H9 (cell line): ENCODE measurements at regions not wholly inside any gene's neighbourhood (a gene's known extent, or its start where the extent isn't known, plus 50 kb on each side); places are given as distances from the start of the nearest gene placed in this dataset.

ENCODE experiments used
- DNase-seq: peaks from one replicate; pipeline ENCODE4 v3.0.0-alpha.2; 2017
- H2AFZ ChIP-seq: one replicate; pipeline ENCODE4 v1.6.1; 2013; ENCODE audit warnings: mild to moderate bottlenecking, low read length, control low read depth, moderate library complexity
- H2AK5ac ChIP-seq: 2 replicates; pipeline ENCODE4 v1.6.1; 2013; ENCODE audit warnings: low read length, control low read depth, mixed read lengths; ENCODE audit not compliant: insufficient read length
- H2BK120ac ChIP-seq: one replicate; pipeline ENCODE4 v1.6.1; 2013; ENCODE audit warnings: low read depth, mild to moderate bottlenecking, low read length, control low read depth, inconsistent platforms; ENCODE audit not compliant: poor library complexity, severe bottlenecking
- H2BK12ac ChIP-seq: 2 replicates; pipeline ENCODE4 v1.6.1; 2013; ENCODE audit warnings: low read length, control low read depth, mixed read lengths, low read depth; ENCODE audit not compliant: insufficient read length
- H2BK15ac ChIP-seq: 2 replicates; pipeline ENCODE4 v1.6.1; 2013; ENCODE audit warnings: low read depth, low read length, control low read depth
- H2BK20ac ChIP-seq: one replicate; pipeline ENCODE4 v1.6.1; 2013; ENCODE audit warnings: low read depth, mild to moderate bottlenecking, low read length, control low read depth, inconsistent platforms; ENCODE audit not compliant: poor library complexity, severe bottlenecking
- H2BK5ac ChIP-seq: 2 replicates; pipeline ENCODE4 v1.6.1; 2013; ENCODE audit warnings: low read length, control low read depth, mixed read lengths; ENCODE audit not compliant: insufficient read length
- H3K14ac ChIP-seq: 2 replicates; pipeline ENCODE4 v1.6.1; 2013; ENCODE audit warnings: low read length, control low read depth; ENCODE audit not compliant: insufficient read depth
- H3K18ac ChIP-seq: 2 replicates; pipeline ENCODE4 v1.6.1; 2013; ENCODE audit warnings: low read depth, mild to moderate bottlenecking, mixed read lengths, low read length, control low read depth; ENCODE audit not compliant: insufficient read length
- H3K23ac ChIP-seq: 2 replicates; pipeline ENCODE4 v1.6.1; 2013; ENCODE audit warnings: low read length, control low read depth, mixed read lengths, low read depth; ENCODE audit not compliant: insufficient read length
- H3K23me2 ChIP-seq: 2 replicates; pipeline ENCODE4 v1.6.1; 2013; ENCODE audit warnings: low read depth, mild to moderate bottlenecking, mixed read lengths, low read length, control low read depth; ENCODE audit not compliant: insufficient read length, poor library complexity, severe bottlenecking
- H3K27ac ChIP-seq: 2 replicates; pipeline ENCODE4 v1.5.1; 2013; ENCODE audit warnings: low read length, control low read depth, mixed read lengths, low read depth; ENCODE audit not compliant: insufficient read length
- H3K27me3 ChIP-seq: 2 replicates; pipeline ENCODE4 v1.6.1; 2013; ENCODE audit warnings: low read length, control low read depth, inconsistent platforms; ENCODE audit not compliant: insufficient read depth
- H3K4ac ChIP-seq: 2 replicates; pipeline ENCODE4 v1.6.1; 2013; ENCODE audit warnings: low read depth, mild to moderate bottlenecking, control low read depth, inconsistent platforms, low read length, moderate library complexity
- H3K4me1 ChIP-seq: 2 replicates; pipeline ENCODE4 v1.6.1; 2013; ENCODE audit warnings: low read length, control low read depth, inconsistent platforms; ENCODE audit not compliant: insufficient read depth
- H3K4me2 ChIP-seq: 2 replicates; pipeline ENCODE4 v1.6.1; 2013; ENCODE audit warnings: low read length, control low read depth, mixed read lengths; ENCODE audit not compliant: insufficient read length, insufficient read depth
- H3K56ac ChIP-seq: 2 replicates; pipeline ENCODE4 v1.6.1; 2013; ENCODE audit warnings: low read depth, mild to moderate bottlenecking, mixed read lengths, low read length, control low read depth; ENCODE audit not compliant: insufficient read length
- H3K79me1 ChIP-seq: 2 replicates; pipeline ENCODE4 v1.6.1; 2013; ENCODE audit warnings: low read depth, mild to moderate bottlenecking, moderate library complexity, low read length, control low read depth, inconsistent platforms; ENCODE audit not compliant: insufficient read depth, poor library complexity, severe bottlenecking
- H3K79me2 ChIP-seq: 2 replicates; pipeline ENCODE4 v1.6.1; 2013; ENCODE audit warnings: low read length, control low read depth, inconsistent platforms; ENCODE audit not compliant: insufficient read depth
- H3K9ac ChIP-seq: 2 replicates; pipeline ENCODE4 v1.6.1; 2013; ENCODE audit warnings: low read length, control low read depth, mixed read lengths; ENCODE audit not compliant: insufficient read length; ENCODE audit errors: extremely low read depth
- H3K9me3 ChIP-seq: one replicate; pipeline ENCODE4 v1.6.1; 2013; ENCODE audit warnings: low read depth, low read length, inconsistent platforms; ENCODE audit not compliant: control insufficient read depth
- H3T11ph ChIP-seq: one replicate; pipeline ENCODE4 v1.6.1; 2013; ENCODE audit warnings: mild to moderate bottlenecking, low read length, control low read depth, inconsistent platforms
- H4K20me1 ChIP-seq: one replicate; pipeline ENCODE4 v1.6.1; 2013; ENCODE audit not compliant: control insufficient read depth, insufficient read length, insufficient read depth
- H4K5ac ChIP-seq: 2 replicates; pipeline ENCODE4 v1.6.1; 2013; ENCODE audit warnings: low read depth, mild to moderate bottlenecking, mixed read lengths, low read length, control low read depth; ENCODE audit not compliant: insufficient read length
- H4K8ac ChIP-seq: replicated peaks from 2 replicates; pipeline ENCODE4 v1.6.1; 2013; ENCODE audit warnings: low read length, control low read depth, mixed read lengths, low read depth; ENCODE audit not compliant: insufficient read length
- H4K91ac ChIP-seq: 2 replicates; pipeline ENCODE4 v1.6.1; 2013; ENCODE audit warnings: low read depth, mild to moderate bottlenecking, moderate library complexity, mixed read lengths, low read length, control low read depth; ENCODE audit not compliant: insufficient read length
- H3K27ac Mint-ChIP-seq, 3 experiments: 2 replicates in 2 of 3; 3 replicates in 1 of 3; pipeline ENCODE4 v1.8.0; 2020 to 2021; ENCODE audit warnings: mixed read lengths in 3 of 3, mild to moderate bottlenecking in 1 of 3, moderate library complexity in 1 of 3
- H3K27me3 Mint-ChIP-seq: 2 replicates; pipeline ENCODE4 v1.8.0; 2021; ENCODE audit warnings: low read depth, mild to moderate bottlenecking, moderate library complexity, mixed read lengths
- H3K36me3 Mint-ChIP-seq, 3 experiments: 2 replicates in 2 of 3; 3 replicates in 1 of 3; pipeline ENCODE4 v1.8.0; 2020 to 2021; ENCODE audit warnings: low read depth in 3 of 3, mixed read lengths in 3 of 3; ENCODE audit not compliant: insufficient read depth in 1 of 3
- H3K4me1 Mint-ChIP-seq, 2 experiments: 2 replicates each; pipeline ENCODE4 v1.8.0; 2020; ENCODE audit warnings: mixed read lengths in 2 of 2
- H3K4me3 Mint-ChIP-seq, 2 experiments: 2 replicates in 1 of 2; 3 replicates in 1 of 2; pipeline ENCODE4 v1.8.0; 2020 to 2021; ENCODE audit warnings: mild to moderate bottlenecking in 2 of 2, mixed read lengths in 2 of 2, moderate library complexity in 1 of 2
- H3K9me3 Mint-ChIP-seq, 2 experiments: 2 replicates in 1 of 2; 3 replicates in 1 of 2; pipeline ENCODE4 v1.8.0; 2020; ENCODE audit warnings: mild to moderate bottlenecking in 2 of 2, mixed read lengths in 2 of 2, moderate library complexity in 1 of 2
- CTCF ChIP-seq: fragments of 200-600 bp; sonication (generic); conservative IDR thresholded peaks from 3 replicates; pipeline ENCODE4 v1.8.0; 2021; ENCODE audit warnings: antibody characterized with exemption, mild to moderate bottlenecking
- WGBS: extraction: QIAGEN DNeasy Blood & Tissue Kit; methylation state at CpG from one replicate; pipeline ENCODE4 v1.1.7; 2013; ENCODE audit warnings: missing lambda C conversion rate, low lambda C conversion rate, mixed read lengths; ENCODE audit not compliant: insufficient read length; ENCODE audit errors: extremely low coverage; 5-methylcytosine and 5-hydroxymethylcytosine counted together

DNA sequence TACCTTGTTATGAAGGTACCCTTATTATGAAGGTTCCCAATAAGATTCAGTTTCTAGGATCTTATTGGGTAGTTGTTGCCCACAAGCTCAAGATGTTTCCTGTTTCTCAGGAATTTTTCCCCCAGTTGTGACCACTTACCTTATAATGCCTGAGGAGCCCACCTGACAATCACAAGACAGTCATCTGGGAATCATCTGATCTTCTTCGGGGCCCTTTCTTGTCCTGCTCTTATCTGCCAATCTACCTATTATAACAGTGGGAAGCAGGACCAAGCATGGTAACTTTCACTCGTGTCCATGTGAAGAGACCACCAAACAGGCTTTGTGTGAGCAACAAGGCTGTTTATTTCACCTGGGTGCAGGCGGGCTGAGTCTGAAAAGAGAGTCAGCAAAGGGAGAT, 825.5 kb downstream of the BCL11B start:
- Histone ChIP-seq H2AFZ (no peak overlapping the region), H3K27me3 (no peaks in the 10 kb centered on the region), H3T11ph (no peak overlapping the region), H3K4ac (no peak overlapping the region), H3K14ac (no peak overlapping the region), H3K4me1 (no peaks in the 10 kb centered on the region), H3K79me2 (no peaks in the 10 kb centered on the region), H4K20me1 (no peaks in the 10 kb centered on the region), H3K23me2 (no peaks in the 10 kb centered on the region), H2BK15ac (no peak overlapping the region), H3K4me2 (no peak overlapping the region), H3K18ac (no peak overlapping the region), H3K9ac (no peak overlapping the region), H2BK20ac (no peak overlapping the region), H3K56ac (no peak overlapping the region), H4K91ac (no peak overlapping the region), H3K9me3 (peaks cover 1% of the 10 kb centered on the region), H2BK5ac (no peak overlapping the region), H2AK5ac (no peak overlapping the region), H2BK12ac (no peak overlapping the region), H3K79me1 (no peaks in the 10 kb centered on the region), H4K5ac (no peak overlapping the region), H4K8ac (no peak overlapping the region), H3K27ac (no peak overlapping the region), H2BK120ac (no peak overlapping the region), H3K23ac (no peak overlapping the region)
- Mint-ChIP-seq H3K4me1 (peaks cover 9 to 19% of the 10 kb centered on the region in 2 experiments; a peak in 3 of 4 replicates), H3K9me3 (peaks cover 0 to 5% of the 10 kb centered on the region in 2 experiments; a peak in 3 of 5 replicates), H3K36me3 (no peaks in the 10 kb centered on the region; a peak in 2 of 7 replicates), H3K27ac (no peak overlapping the region), H3K4me3 (no peak overlapping the region), H3K27me3 (no peaks in the 10 kb centered on the region)
- no peak for TF ChIP-seq CTCF
- no peak for DNase-seq
- WGBS = no CpG with 5 or more reads among the region's 3 CpGs
